IPS DF 19.7 (cell line): ENCODE measurements at regions not wholly inside any gene's neighbourhood (a gene's known extent, or its start where the extent isn't known, plus 50 kb on each side); places are given as distances from the start of the nearest gene placed in this dataset.
"Not testable (repeated sequence)": the region's sequence is repeated elsewhere in the genome, so short reads cannot be mapped to it uniquely, and the experiment has no call there.

Source experiments
- DNase-seq: peaks from one replicate; pipeline ENCODE4 v3.0.0-alpha.2; 2013; ENCODE audit warnings: low read depth, low spot score

- no peak for DNase-seq
These were observed 438.9 kb downstream of the NAV3 start for GRCh38 chr12:78269620-78270019.

GRCh38 chr12:78271546-78271945 lies 440.9 kb downstream of the NAV3 start:
- DNase-seq: no peak

- no peak for DNase-seq
These were observed 445.2 kb downstream of the NAV3 start for GRCh38 chr12:78275886-78276285.

GRCh38 chr12:78278706-78279190 lies 448.1 kb downstream of the NAV3 start:
- no peak for DNase-seq

GRCh38 chr12:78279567-78279966 lies 448.9 kb downstream of the NAV3 start:
- DNase-seq: no peak

GRCh38 chr12:78281102-78281501 lies 450.4 kb downstream of the NAV3 start:
- DNase-seq: not testable (repeated sequence)

- no peak for DNase-seq
These were observed 453.7 kb downstream of the NAV3 start for GRCh38 chr12:78284417-78284816.

GRCh38 chr12:78290606-78291345 lies 460.1 kb downstream of the NAV3 start:
- no peak for DNase-seq

- DNase-seq: no peak
These were observed 462.5 kb downstream of the NAV3 start for GRCh38 chr12:78293059-78293686.

GRCh38 chr12:78301282-78301681 lies 470.6 kb downstream of the NAV3 start:
- not testable (repeated sequence) for DNase-seq

- DNase-seq: no peak
These were observed 475.1 kb downstream of the NAV3 start for GRCh38 chr12:78305808-78306207.

- DNase-seq: no peak
These were observed 475.5 kb downstream of the NAV3 start for GRCh38 chr12:78306236-78306635.

- no peak for DNase-seq
These were observed 478.0 kb downstream of the NAV3 start for GRCh38 chr12:78308701-78309100.

- no peak for DNase-seq
These were observed 484.3 kb downstream of the NAV3 start for GRCh38 chr12:78315028-78315427.

GRCh38 chr12:78316136-78316535 lies 485.4 kb downstream of the NAV3 start:
- no peak for DNase-seq

GRCh38 chr12:78316631-78317468 lies 486.2 kb downstream of the NAV3 start:
- no peak for DNase-seq

- DNase-seq: no peak
These were observed 491.0 kb downstream of the NAV3 start for GRCh38 chr12:78321696-78322095.

GRCh38 chr12:78323226-78323625 lies 492.5 kb downstream of the NAV3 start:
- DNase-seq: no peak

- no peak for DNase-seq
These were observed 493.5 kb downstream of the NAV3 start for GRCh38 chr12:78324234-78324633.

- no peak for DNase-seq
These were observed 497.8 kb downstream of the NAV3 start for GRCh38 chr12:78328524-78328923.

- no peak for DNase-seq
These were observed 499.4 kb downstream of the NAV3 start for GRCh38 chr12:78330131-78330530.

- DNase-seq: no peak
These were observed 500.5 kb downstream of the NAV3 start for GRCh38 chr12:78331181-78331580.
